ENCODE measurements at regions not wholly inside any gene's neighbourhood (a gene's known extent, or its start where the extent isn't known, plus 50 kb on each side); places are given as distances from the start of the nearest gene placed in this dataset.

DNA sequence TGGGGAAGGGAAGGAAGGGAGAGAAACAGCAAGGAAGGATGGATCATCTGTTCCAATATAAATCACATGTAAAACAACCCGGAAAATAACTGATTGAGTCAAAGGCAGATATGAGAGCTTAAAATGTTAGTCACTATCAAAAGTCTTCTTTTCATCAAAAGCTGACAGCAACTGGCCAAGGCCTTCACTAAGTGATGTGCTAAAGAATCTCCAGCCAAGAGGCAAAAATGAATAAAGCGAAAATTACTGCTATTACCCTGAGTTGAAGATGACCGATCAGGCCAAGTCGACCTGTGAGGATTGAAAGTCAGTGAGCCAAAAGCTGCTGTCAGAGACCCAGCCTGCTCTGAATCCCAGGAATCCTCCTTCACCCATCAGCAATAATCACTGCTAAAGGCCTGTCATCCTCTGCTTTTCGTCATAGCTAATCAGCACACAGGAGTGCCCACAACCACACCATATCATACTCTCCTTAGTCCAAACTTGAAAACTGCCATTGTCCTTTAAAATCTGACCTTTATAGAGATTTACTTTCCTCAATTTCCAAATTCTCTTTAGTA is 736.9 kb downstream of the TLE1 start:
- DNase-seq (ENCODE audit: low read depth in 1 of 2, low spot score in 1 of 2) = no peak
- no peak for TF ChIP-seq JUND (IDR thresholded peaks at IDR 0.05; ENCODE audit: low read depth)
- in situ Hi-C loops (cut with HindIII; ENCODE audit: low pct_unique_long_range_greater_than_20kb, low sequenced_read_pairs) = no loop called here

- in situ Hi-C loops (cut with HindIII; ENCODE audit: low pct_unique_long_range_greater_than_20kb, low sequenced_read_pairs) = no loop called here
- no peak for DNase-seq (ENCODE audit: low read depth in 1 of 2, low spot score in 1 of 2)
Measured at GRCh38 chr9:80951675-80952074, 737.7 kb downstream of the TLE1 start.

DNA sequence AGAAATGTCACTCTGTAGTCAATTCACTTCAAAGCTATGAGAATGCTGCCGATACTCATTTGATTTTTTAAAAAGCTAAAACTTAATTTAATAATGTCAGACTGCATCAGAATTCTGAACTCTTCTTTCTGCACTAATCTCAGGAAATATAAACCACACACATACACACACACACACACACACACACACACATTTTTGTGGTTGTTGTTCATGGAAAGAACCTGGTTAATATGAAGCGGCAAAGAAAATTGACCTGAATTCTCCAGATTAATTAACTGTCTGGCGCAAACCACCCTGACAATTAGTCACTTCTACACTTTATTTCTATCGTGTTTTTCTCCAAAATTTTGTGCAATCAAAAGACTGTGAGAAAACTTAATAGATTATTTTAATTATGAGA is 740.5 kb downstream of the TLE1 start:
- TF ChIP-seq JUND (IDR thresholded peaks at IDR 0.05; ENCODE audit: low read depth) = no peak
- DNase-seq (ENCODE audit: low read depth in 1 of 2, low spot score in 1 of 2) = no peak
- in situ Hi-C loops (cut with HindIII; ENCODE audit: low pct_unique_long_range_greater_than_20kb, low sequenced_read_pairs) = no loop called here

More at GRCh38 chr9:80951675-80952074, 737.7 kb downstream of the TLE1 start:
- TF ChIP-seq JUND (IDR thresholded peaks at IDR 0.05; ENCODE audit: low read depth) = no peak

DNA sequence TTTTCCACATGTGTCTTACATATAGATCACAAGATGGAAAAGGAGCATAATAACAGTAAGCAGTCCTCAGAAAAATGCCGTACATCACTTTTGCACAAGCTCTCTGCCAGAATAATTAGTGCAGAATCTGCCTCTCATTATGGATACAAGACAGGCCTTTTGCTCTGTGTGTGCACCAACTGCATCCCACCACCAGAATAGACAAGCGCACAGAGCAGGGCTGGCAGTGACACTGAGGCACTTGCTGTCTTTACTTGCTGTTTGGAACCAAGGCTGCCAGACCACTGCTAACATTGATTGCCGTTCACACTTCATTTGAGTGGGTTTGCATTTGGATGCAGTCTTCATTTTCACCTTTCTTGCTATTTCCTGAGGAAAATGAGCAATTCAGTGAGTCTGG is 741.3 kb downstream of the TLE1 start:
- no peak for DNase-seq (ENCODE audit: low read depth in 1 of 2, low spot score in 1 of 2)
- in situ Hi-C loops (cut with HindIII; ENCODE audit: low pct_unique_long_range_greater_than_20kb, low sequenced_read_pairs) = no loop called here
- TF ChIP-seq JUND (IDR thresholded peaks at IDR 0.05; ENCODE audit: low read depth) = no peak

- in situ Hi-C loops (cut with HindIII; ENCODE audit: low pct_unique_long_range_greater_than_20kb, low sequenced_read_pairs) = no loop called here
Measured at GRCh38 chr9:80946496-80947170, 742.7 kb downstream of the TLE1 start.

GRCh38 chr9:80945436-80945835 is 743.9 kb downstream of the TLE1 start:
- DNase-seq (ENCODE audit: low read depth in 1 of 2, low spot score in 1 of 2) = no peak
- in situ Hi-C loops (cut with HindIII; ENCODE audit: low pct_unique_long_range_greater_than_20kb, low sequenced_read_pairs) = no loop called here
- no peak for TF ChIP-seq JUND (IDR thresholded peaks at IDR 0.05; ENCODE audit: low read depth)

More at GRCh38 chr9:80946496-80947170, 742.7 kb downstream of the TLE1 start:
- no peak for TF ChIP-seq JUND (IDR thresholded peaks at IDR 0.05; ENCODE audit: low read depth)
- no peak for DNase-seq (ENCODE audit: low read depth in 1 of 2, low spot score in 1 of 2)

DNA sequence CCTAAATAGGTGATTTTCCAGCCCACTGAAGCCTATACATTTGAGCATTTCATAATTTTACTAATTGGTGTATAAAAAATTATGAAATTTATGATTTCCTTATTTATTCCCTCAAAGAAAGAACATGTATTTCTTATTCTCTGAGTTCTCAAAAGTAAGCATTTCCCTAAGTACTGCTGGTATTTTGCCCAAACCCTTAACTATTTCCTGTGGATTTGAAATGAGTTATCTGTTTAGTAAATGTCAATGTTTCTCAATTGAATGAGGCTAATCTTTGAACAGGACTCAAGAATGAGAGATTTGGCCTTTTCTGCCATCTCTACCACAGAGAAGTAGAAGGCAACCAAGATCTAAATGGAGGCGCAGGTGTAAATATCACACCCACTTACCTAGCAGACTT is 751.7 kb downstream of the TLE1 start:
- TF ChIP-seq JUND (IDR thresholded peaks at IDR 0.05; ENCODE audit: low read depth) = no peak
- in situ Hi-C loops (cut with HindIII; ENCODE audit: low pct_unique_long_range_greater_than_20kb, low sequenced_read_pairs) = no loop called here
- DNase-seq (ENCODE audit: low read depth in 1 of 2, low spot score in 1 of 2) = no peak

- TF ChIP-seq JUND (IDR thresholded peaks at IDR 0.05; ENCODE audit: low read depth) = no peak
- in situ Hi-C loops (cut with HindIII; ENCODE audit: low pct_unique_long_range_greater_than_20kb, low sequenced_read_pairs) = no loop called here
- no peak for DNase-seq (ENCODE audit: low read depth in 1 of 2, low spot score in 1 of 2)
Measured at GRCh38 chr9:80934095-80934494, 755.3 kb downstream of the TLE1 start.

- in situ Hi-C loops (cut with HindIII; ENCODE audit: low pct_unique_long_range_greater_than_20kb, low sequenced_read_pairs) = no loop called here
- no peak for TF ChIP-seq JUND (IDR thresholded peaks at IDR 0.05; ENCODE audit: low read depth)
- no peak for DNase-seq (ENCODE audit: low read depth in 1 of 2, low spot score in 1 of 2)
Measured at GRCh38 chr9:80932947-80933780, 756.2 kb downstream of the TLE1 start.

DNA sequence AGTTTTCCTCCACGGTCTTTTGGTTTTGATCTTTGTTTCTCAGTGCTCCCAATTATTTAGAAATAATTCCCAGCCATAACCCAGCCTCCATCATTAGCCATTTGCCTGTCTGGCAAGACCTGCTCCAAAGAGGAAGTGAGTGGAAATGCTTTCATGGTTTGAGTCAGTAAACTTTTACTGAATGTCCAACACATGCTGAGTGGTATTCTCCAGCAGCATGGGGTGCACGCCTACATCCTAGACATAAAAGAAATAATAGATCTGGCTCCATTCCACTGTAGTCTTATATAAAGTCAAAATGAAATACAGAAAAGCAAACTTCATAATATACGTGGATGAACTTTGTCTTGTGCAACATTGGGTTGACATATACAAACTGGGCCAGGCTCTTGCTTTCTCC is 757.2 kb downstream of the TLE1 start:
- TF ChIP-seq JUND (IDR thresholded peaks at IDR 0.05; ENCODE audit: low read depth) = no peak
- no peak for DNase-seq (ENCODE audit: low read depth in 1 of 2, low spot score in 1 of 2)
- in situ Hi-C loops (cut with HindIII; ENCODE audit: low pct_unique_long_range_greater_than_20kb, low sequenced_read_pairs) = no loop called here

DNA sequence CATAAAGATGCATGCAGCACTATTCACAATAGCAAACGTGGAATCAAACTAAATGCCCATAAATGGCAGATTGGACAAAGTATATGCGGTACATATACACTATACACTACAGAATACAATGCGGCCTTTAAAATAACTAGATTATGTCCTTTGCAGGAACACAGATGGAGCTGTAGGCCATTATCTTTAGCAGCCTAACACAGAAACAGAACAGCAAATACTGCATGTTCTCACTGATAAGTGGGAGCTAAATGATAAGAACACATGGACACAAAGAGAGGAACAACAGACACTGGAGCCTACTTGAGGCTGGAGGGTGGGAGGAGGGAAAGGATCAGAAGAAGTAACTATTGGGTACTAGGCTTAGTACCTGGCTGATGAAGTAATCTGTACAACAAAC is 758.2 kb downstream of the TLE1 start:
- no peak for DNase-seq (ENCODE audit: low read depth in 1 of 2, low spot score in 1 of 2)
- no peak for TF ChIP-seq JUND (IDR thresholded peaks at IDR 0.05; ENCODE audit: low read depth)
- in situ Hi-C loops (cut with HindIII; ENCODE audit: low pct_unique_long_range_greater_than_20kb, low sequenced_read_pairs) = no loop called here

DNA sequence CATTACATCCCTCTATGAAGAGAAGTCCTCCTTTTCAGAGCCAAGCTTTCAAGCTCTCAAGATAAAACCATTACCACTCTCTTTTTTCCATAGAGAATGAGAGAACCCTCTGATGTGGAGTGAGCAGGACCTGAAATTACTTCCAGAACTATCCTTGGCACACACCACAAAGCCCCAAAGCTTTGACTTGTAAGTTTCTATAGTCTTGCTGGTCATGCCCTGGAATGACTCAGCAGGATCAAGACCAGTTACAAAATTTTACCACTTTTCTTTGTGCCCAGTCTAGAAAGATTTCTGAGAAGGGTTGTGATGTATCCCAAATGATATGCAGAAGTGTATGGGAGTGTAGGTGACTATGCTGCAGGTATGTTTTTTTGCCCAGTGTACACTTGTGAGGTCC is 760.6 kb downstream of the TLE1 start:
- no peak for TF ChIP-seq JUND (IDR thresholded peaks at IDR 0.05; ENCODE audit: low read depth)
- DNase-seq (ENCODE audit: low read depth in 1 of 2, low spot score in 1 of 2) = no peak
- in situ Hi-C loops (cut with HindIII; ENCODE audit: low pct_unique_long_range_greater_than_20kb, low sequenced_read_pairs) = no loop called here

GRCh38 chr9:80926611-80927010 is 762.7 kb downstream of the TLE1 start:
- TF ChIP-seq JUND (IDR thresholded peaks at IDR 0.05; ENCODE audit: low read depth) = no peak
- DNase-seq (ENCODE audit: low read depth in 1 of 2, low spot score in 1 of 2) = no peak
- in situ Hi-C loops (cut with HindIII; ENCODE audit: low pct_unique_long_range_greater_than_20kb, low sequenced_read_pairs) = no loop called here
